ENCODE measurements at regions not wholly inside any gene's neighbourhood (a gene's known extent, or its start where the extent isn't known, plus 50 kb on each side); places are given as distances from the start of the nearest gene placed in this dataset.

DNA sequence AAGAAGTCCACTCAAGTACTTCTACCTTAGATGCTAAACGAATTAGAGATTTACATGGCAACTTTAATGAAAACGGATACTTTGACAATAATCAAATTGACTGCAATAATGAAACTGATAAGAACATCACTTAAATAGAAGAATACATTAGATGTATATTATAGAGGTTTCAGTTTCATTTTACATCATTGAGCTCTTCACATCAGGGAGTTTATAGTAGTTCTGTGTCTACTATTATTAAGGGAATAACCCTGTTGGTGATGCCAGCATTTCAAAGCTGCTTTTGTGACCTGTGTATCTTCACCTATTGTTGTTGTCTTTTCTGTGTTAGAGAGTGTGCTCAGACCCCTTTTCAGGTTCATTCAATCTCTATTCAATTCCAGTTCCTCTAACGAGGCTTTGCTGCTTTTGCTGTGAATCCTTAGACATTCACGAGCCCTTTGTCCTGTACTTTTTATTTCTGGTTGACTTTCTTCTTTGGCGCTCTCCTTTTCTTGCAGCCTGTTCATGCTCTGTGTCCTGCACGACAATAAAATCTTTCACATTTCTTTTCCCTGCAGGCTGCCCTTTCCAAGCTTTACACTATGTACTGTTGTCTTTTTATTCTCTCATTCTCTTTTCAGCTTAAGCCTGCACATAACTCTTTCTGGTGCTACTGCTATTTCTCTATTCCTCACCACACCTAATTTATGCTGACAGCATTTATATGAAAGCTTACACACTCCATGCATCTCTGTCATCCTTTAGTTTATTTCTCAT, 232.1 kb downstream of the CPE start:
- no peak for FAIRE-seq
- DNase-seq (ENCODE audit: low spot score): no peak

- no peak for DNase-seq (ENCODE audit: low spot score)
These were observed 234.1 kb downstream of the CPE start for GRCh38 chr4:165612936-165613335.

GRCh38 chr4:165613581-165613980, 234.8 kb downstream of the CPE start:
- FAIRE-seq: no peak
- no peak for DNase-seq (ENCODE audit: low spot score)

More at GRCh38 chr4:165612936-165613335, 234.1 kb downstream of the CPE start:
- FAIRE-seq: no peak

DNA sequence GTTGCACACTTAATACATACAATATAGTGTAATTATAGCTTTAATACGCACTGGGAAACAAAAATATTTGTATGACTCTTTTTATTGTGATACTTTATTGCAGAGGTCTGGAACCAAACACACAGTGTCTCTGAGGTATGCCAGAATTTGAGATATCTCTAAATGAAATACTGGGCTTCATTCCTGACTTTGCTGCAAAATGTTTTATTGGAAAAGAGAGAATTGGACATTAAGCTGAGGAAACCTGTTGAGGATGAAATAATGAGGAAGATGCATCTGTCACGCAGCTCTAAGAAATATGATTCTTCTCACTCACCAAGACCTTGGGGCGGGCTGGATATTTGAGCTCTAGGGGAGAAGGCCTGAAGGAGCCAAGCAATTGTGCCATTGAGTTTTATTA, 242.1 kb downstream of the CPE start:
- no peak for DNase-seq (ENCODE audit: low spot score)
- FAIRE-seq: no peak

GRCh38 chr4:165621983-165622382, 243.2 kb downstream of the CPE start:
- no peak for FAIRE-seq
- DNase-seq (ENCODE audit: low spot score): no peak

DNA sequence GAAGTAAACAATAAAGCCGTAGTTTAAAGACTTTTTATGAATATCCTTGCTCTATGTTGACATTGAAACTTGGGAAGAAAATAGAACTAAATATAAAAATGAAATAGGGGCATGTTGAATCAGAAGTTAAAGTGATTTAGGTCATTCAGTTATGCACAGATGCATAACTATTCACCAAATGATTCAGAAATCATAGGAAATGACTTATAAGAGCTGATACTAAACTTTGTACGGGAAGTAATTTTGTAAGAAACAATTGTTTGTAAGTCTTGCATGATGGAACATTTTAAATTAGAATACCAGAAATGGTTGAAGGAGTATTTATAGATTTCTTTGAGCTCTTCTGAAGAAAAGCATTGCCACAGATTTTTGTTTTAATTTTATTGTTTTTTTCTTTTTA, 246.5 kb downstream of the CPE start:
- DNase-seq (ENCODE audit: low spot score) (no peak), FAIRE-seq (no peak)

DNA sequence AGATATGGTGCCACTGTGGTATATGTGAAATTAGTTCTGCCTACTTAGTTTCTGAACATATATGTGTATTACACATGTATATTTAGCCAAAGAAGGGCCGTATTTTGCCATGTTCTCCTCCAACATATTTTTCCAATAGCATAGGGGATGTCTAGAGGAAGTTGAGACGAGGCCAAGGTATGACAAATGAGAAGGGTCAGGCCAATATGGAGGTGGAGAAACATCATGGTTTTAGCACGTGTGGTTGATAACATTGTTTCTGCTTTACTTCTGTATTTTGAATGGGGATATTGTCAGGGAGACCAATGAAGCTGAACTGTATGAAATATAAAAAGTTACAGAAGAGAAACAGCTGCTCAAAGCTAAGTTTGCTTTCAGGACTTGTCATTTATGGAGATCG, 246.7 kb upstream of the TLL1 start:
- FAIRE-seq: no peak

DNA sequence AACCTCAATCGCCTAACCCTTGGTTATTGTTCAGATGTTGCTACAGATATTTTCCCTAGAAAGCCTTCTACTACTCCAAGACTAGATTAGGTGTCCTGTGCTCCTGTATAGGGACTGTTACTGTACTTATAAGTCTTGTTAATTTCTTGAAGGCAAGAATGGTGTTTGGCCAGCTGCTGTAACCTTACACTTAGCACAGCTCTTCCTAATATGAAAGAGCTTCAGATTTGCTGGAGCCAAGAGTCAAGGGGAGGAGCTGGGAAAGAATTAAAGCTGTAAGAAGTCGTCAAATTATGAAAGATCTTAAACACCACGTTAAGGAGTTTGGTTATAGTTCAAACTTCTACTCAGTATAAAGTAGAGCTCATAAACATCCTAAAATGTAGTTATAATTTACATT, 245.9 kb upstream of the TLL1 start:
- FAIRE-seq: no peak
- no peak for DNase-seq (ENCODE audit: low spot score)

More for the DNA sequence above, 246.7 kb upstream of the TLL1 start:
- DNase-seq (ENCODE audit: low spot score): no peak

GRCh38 chr4:165627548-165627947, 245.5 kb upstream of the TLL1 start:
- DNase-seq (ENCODE audit: low spot score) (no peak), FAIRE-seq (no peak)

DNA sequence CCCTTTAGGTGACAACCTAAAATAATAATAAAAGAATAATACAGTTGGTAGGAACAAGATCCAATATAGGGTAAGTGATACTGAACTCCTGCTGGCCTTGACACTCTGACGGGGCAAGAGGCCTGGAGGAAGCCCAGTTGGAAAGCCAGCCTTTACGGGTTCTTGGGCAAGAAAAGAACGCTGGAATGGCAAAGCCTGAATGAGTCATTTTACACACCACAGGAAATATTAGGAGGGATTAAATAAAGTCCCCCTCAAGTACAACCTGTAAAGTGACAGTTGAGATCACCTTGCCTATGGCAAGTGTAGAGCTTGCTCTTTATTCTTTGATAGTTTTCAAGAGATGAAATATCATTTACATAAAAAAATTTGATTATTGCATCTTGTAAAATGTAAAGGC, 244.5 kb upstream of the TLL1 start:
- DNase-seq (ENCODE audit: low spot score) (no peak), FAIRE-seq (no peak)

GRCh38 chr4:165630671-165631070, 242.4 kb upstream of the TLL1 start:
- FAIRE-seq: no peak
- no peak for DNase-seq (ENCODE audit: low spot score)

- FAIRE-seq (no peak), DNase-seq (ENCODE audit: low spot score) (no peak)
These were observed 241.7 kb upstream of the TLL1 start for GRCh38 chr4:165631208-165631894.

- FAIRE-seq (no peak), DNase-seq (ENCODE audit: low spot score) (no peak)
These were observed 241.1 kb upstream of the TLL1 start for GRCh38 chr4:165631912-165632311.

DNA sequence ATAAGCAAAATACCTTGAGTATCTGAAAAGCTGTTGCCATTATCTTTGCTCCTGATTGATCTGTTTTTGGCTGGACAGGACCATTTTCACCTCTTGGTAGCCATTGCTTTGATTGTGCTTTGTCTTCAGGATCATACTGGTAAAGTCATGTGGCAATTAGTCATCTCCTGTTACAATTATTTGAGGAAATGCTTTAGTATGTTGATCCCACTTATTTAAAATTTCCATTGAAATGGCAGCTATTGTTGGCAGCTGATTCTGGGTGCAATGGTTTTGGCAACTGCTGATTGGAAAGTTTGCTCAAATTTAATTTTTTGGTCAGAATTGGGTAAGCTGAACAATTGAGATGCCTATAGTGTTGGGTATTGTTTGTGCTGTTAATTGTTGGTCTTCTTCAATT, 238.3 kb upstream of the TLL1 start:
- no peak for FAIRE-seq

GRCh38 chr4:165635381-165635780, 237.7 kb upstream of the TLL1 start:
- FAIRE-seq (no peak), DNase-seq (ENCODE audit: low spot score) (no peak)

More for the DNA sequence above, 238.3 kb upstream of the TLL1 start:
- no peak for DNase-seq (ENCODE audit: low spot score)

- DNase-seq (ENCODE audit: low spot score) (no peak), FAIRE-seq (no peak)
These were observed 237.1 kb upstream of the TLL1 start for GRCh38 chr4:165635951-165636350.

GRCh38 chr4:165651901-165652300, 221.1 kb upstream of the TLL1 start:
- FAIRE-seq: no peak

DNA sequence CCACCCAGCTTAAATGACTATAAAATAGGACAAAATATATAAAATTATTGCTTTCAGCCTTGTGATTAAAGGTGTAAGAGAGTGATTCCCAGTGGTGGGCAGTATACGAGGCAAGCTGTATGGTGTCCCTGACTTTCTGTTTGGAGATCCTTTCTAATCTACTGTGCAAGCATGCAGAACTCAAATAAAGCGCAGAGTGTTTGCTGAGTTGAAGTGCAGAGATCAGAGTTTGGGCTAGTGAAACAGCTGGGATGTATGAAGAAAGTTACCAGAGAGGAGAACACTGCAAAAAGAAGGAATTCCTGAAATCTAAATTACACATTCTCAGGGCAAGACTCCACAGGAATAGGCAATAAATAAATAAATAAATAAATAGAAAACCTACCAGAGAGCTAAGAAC, 218.5 kb upstream of the TLL1 start:
- DNase-seq (ENCODE audit: low spot score) (no peak), FAIRE-seq (no peak)

More at GRCh38 chr4:165651901-165652300, 221.1 kb upstream of the TLL1 start:
- no peak for DNase-seq (ENCODE audit: low spot score)

DNA sequence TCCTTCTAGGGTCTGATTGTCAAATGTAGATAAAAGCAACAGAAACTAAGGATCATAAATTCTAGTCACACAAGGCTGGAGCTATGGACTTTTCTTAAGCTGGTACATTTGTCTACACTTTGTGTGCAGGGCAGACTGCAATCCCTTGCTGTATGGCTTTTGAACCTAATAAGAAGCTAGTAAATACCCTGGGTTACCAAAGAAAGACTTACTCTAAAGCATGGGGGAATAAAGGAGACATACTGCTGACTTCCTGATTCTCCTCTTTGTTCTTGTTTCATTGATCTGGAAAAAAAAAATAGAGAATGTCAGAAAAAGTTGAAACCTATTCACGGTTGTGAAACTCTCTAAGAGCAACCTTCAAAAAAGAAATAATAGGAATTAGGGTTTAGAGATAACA, 216.6 kb upstream of the TLL1 start:
- no peak for DNase-seq (ENCODE audit: low spot score)
- FAIRE-seq: no peak

- FAIRE-seq: no peak
These were observed 216.1 kb upstream of the TLL1 start for GRCh38 chr4:165656829-165657490.

DNA sequence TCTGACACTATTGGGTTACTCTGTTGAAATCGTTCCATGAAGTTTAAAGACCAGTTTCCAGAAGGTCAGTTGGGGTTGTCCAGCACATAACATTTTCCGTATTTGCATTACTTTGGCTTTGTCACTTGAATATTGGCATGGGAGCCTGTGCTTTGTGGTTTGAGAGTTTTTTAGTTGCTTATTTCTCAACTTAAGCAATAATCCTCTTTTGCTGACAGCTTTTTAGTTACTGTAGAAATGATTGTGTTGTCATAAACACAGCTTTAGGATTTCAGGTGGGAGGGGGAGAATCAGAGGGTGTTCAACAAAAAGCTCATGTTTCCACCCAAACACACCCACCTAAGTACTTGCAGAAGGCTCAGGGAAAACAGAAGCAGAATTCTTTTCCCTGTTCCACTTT, 210.7 kb upstream of the TLL1 start:
- DNase-seq (ENCODE audit: low spot score): no peak
- FAIRE-seq: no peak

More at GRCh38 chr4:165656829-165657490, 216.1 kb upstream of the TLL1 start:
- DNase-seq (ENCODE audit: low spot score): no peak

DNA sequence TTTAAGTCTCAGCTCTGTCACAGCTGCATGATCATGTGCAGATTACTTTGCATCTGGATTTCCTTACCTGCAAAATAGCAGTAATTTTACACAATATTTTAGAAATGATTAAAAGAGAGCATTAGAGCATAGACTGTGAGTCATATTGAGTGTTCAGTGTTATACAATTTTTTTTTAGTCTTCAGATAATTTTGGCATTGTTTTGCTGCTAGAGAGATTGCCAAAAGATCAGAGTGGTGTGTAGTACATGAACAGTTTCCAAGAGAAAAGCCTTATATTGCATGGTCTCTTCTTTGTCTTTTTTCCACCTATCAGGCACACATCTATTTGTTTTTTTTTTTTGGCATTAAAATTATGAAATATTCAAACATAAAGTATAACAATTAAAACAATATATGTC, 209.6 kb upstream of the TLL1 start:
- no peak for DNase-seq (ENCODE audit: low spot score)
- FAIRE-seq: no peak

Measured in RCC 7860 (cell line).